ENCODE measurements at regions not wholly inside any gene's neighbourhood (a gene's known extent, or its start where the extent isn't known, plus 50 kb on each side); places are given as distances from the start of the nearest gene placed in this dataset.

DNA sequence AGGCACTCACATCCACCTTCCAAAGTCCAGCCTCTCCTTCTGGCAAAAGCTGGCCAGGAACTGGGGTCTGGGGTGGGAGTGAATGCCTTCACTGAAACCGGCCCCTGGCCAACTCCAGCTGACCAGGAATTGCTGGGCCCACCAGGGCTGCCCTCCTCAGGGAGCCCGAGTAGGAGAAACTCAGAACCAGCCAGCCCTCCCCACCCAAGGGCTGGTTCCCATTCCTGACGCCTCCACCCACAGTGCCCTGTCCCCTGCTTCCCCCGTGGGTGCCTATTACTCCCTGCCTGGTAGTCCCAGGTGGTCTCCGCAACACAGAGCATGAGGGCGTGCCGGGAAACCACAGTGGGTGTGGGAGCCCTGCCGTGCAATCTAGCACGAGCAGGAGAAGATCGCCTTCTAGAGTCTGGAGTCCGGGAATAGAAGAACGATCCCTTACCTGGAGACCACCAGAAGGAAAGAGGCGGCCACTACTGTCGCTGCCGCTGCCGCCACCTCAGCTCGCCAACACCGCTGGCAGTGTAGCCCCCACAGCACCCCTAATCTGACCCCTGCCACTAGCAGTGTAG is 178.8 kb downstream of the POTEB3 start:
- H3K4me3 ChIP-seq (ENCODE audit: insufficient read depth, low read depth, low read length) = no peak overlapping the region
- intact Hi-C loops (cut with micrococcal nuclease) (no loop called here), dilution Hi-C loops (cut with HindIII; ENCODE audit: low sequenced_read_pairs, unreplicated experiment) (no loop called here), in situ Hi-C loops (cut with MboI; ENCODE audit: low sequenced_read_pairs) (no loop called here)
- H3K9me1 ChIP-seq (ENCODE audit: insufficient read depth, low read length) = no peaks in the 10 kb centered on the region
- POLR2A ChIA-PET (ENCODE audit: unreplicated experiment) = no interaction called here
- no peak for ATAC-seq (ENCODE audit: low read depth)
- H4K20me1 ChIP-seq (ENCODE audit: insufficient read depth, low read length) = no peaks in the 10 kb centered on the region
- H2AK5ac ChIP-seq (ENCODE audit: low read depth, low read length) = no peak overlapping the region
- CTCF ChIA-PET = no interaction called here
- no peak overlapping the region for H3K4ac ChIP-seq (ENCODE audit: low read depth, low read length)
- no peak overlapping the region for H2BK15ac ChIP-seq (ENCODE audit: low read depth, low read length)
- TF ChIP-seq RFX5 (IDR thresholded peaks at IDR 0.05; ENCODE audit: low read depth, low read length) (no peak), POLR2A (IDR thresholded peaks at IDR 0.05; ENCODE audit: low read depth, low read length) (no peak), CEBPB (IDR thresholded peaks at IDR 0.05; ENCODE audit: low read depth, low read length) (no peak), MAFK (IDR thresholded peaks at IDR 0.05; ENCODE audit: low read depth, low read length) (no peak), ELK1 (IDR thresholded peaks at IDR 0.05; ENCODE audit: borderline replicate concordance, low read depth, low read length) (no peak), MXI1 (IDR thresholded peaks at IDR 0.05; ENCODE audit: borderline replicate concordance, low read depth, low read length) (no peak), RAD21 (IDR thresholded peaks at IDR 0.05; ENCODE audit: low read length) (no peak)
- TF ChIP-seq, protein P1, sequence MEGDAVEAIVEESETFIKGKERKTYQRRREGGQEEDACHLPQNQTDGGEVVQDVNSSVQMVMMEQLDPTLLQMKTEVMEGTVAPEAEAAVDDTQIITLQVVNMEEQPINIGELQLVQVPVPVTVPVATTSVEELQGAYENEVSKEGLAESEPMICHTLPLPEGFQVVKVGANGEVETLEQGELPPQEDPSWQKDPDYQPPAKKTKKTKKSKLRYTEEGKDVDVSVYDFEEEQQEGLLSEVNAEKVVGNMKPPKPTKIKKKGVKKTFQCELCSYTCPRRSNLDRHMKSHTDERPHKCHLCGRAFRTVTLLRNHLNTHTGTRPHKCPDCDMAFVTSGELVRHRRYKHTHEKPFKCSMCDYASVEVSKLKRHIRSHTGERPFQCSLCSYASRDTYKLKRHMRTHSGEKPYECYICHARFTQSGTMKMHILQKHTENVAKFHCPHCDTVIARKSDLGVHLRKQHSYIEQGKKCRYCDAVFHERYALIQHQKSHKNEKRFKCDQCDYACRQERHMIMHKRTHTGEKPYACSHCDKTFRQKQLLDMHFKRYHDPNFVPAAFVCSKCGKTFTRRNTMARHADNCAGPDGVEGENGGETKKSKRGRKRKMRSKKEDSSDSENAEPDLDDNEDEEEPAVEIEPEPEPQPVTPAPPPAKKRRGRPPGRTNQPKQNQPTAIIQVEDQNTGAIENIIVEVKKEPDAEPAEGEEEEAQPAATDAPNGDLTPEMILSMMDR (conservative IDR thresholded peaks at IDR 0.05; ENCODE audit: low read depth, low read length) = no peak
- H3K9me3 ChIP-seq (ENCODE audit: control insufficient read depth, insufficient read depth, low read length) = peaks cover 25% of the 10 kb centered on the region
- no peak overlapping the region for H2BK20ac ChIP-seq (ENCODE audit: low read depth, low read length)
- H2AK9ac ChIP-seq (replicated peaks; ENCODE audit: low read depth, low read length, poor library complexity) = no peak overlapping the region
- no peak overlapping the region for H2AFZ ChIP-seq (replicated peaks; ENCODE audit: low read length, poor library complexity)
- no peak overlapping the region for H3K4me2 ChIP-seq (ENCODE audit: low read depth, low read length)
- H4K5ac ChIP-seq (ENCODE audit: low read depth, low read length) = no peak overlapping the region
- H2BK120ac ChIP-seq (ENCODE audit: low read depth, low read length) = no peak overlapping the region
- H2BK5ac ChIP-seq (ENCODE audit: low read depth, low read length, poor library complexity, severe bottlenecking) = no peak overlapping the region
- H3K23ac ChIP-seq (ENCODE audit: low read depth, low read length) = no peak overlapping the region
- WGBS, 2 experiments (ENCODE audit: extremely low coverage in 2 of 2, insufficient read length in 1 of 2) = 73% methylated on average over 17 of the region's 18 CpGs; no CpG with 5 or more reads in 1 of the 2 experiments
- DNase-seq = no peak
- H3K56ac ChIP-seq (ENCODE audit: extremely low read depth, insufficient read depth, low read length) = no peak overlapping the region
- H3K14ac ChIP-seq (replicated peaks; ENCODE audit: low read depth, low read length) = no peak overlapping the region
- BruUV-seq (replicated peaks) = no TSS peak
- no peaks in the 10 kb centered on the region for H3K36me3 ChIP-seq (ENCODE audit: control insufficient read depth, insufficient read depth, low read length)
- no peak overlapping the region for H3K27ac ChIP-seq (ENCODE audit: insufficient read depth, low read length)
- no peak overlapping the region for H3K9ac ChIP-seq (ENCODE audit: low read depth, low read length)
- H4K8ac ChIP-seq (ENCODE audit: low read depth in 2 of 2, low read length in 2 of 2) = no peak overlapping the region
- no peaks in the 10 kb centered on the region for H3K27me3 ChIP-seq (ENCODE audit: control insufficient read depth, insufficient read depth, low read length)
- H3K18ac ChIP-seq (ENCODE audit: low read depth, low read length) = no peak overlapping the region
- no peaks in the 10 kb centered on the region for H3K4me1 ChIP-seq (ENCODE audit: control insufficient read depth, insufficient read depth, low read length)
- H4K91ac ChIP-seq (ENCODE audit: insufficient read depth, low read depth, low read length) = no peak overlapping the region
- no peaks in the 10 kb centered on the region for H3K79me1 ChIP-seq (ENCODE audit: low read depth in 1 of 2, low read length in 2 of 2)
